ENCODE measurements at regions not wholly inside any gene's neighbourhood (a gene's known extent, or its start where the extent isn't known, plus 50 kb on each side); places are given as distances from the start of the nearest gene placed in this dataset.

- no peak for TF ChIP-seq POLR2AphosphoS5 (IDR thresholded peaks at IDR 0.05)
- TF ChIP-seq CTCF (IDR thresholded peaks at IDR 0.05) = no peak
- no peak for TF ChIP-seq POLR2A (IDR thresholded peaks at IDR 0.05)
Observed at GRCh38 chr1:209106237-209106741, 477.2 kb upstream of the CAMK1G start.
